ENCODE measurements at regions not wholly inside any gene's neighbourhood (a gene's known extent, or its start where the extent isn't known, plus 50 kb on each side); places are given as distances from the start of the nearest gene placed in this dataset.

DNA sequence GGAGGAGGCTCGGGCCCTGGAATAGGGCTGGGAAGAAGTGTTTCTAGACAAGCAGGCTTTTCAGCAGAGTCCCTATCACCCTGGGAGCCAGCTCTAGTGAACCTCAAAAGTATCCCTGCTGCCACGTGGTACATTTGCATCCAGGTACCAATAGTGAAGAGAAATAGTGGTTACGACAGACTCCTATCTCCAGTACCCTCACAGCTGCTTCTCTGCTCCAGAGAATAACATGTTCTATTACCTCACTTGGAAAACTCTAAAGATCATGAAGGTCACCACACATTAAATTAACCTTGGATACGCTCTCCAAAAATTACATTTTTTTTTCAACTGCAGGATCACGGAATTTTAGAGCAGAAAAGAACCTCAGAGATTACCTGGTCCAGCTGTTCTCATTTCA is 230.4 kb upstream of the PLD5 start (continued):
- TF ChIP-seq, protein P1, sequence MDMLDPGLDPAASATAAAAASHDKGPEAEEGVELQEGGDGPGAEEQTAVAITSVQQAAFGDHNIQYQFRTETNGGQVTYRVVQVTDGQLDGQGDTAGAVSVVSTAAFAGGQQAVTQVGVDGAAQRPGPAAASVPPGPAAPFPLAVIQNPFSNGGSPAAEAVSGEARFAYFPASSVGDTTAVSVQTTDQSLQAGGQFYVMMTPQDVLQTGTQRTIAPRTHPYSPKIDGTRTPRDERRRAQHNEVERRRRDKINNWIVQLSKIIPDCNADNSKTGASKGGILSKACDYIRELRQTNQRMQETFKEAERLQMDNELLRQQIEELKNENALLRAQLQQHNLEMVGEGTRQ (IDR thresholded peaks at IDR 0.05; ENCODE audit: low read length) = no peak
- no peak for TF ChIP-seq TCF12 (IDR thresholded peaks at IDR 0.05; ENCODE audit: low read depth, low read length)
- no peak for TF ChIP-seq POLR2AphosphoS5 (IDR thresholded peaks at IDR 0.05; ENCODE audit: low read depth, low read length)
